DMS53 (cell line): ENCODE measurements at regions not wholly inside any gene's neighbourhood (a gene's known extent, or its start where the extent isn't known, plus 50 kb on each side); places are given as distances from the start of the nearest gene placed in this dataset.
A peak's percentile ranks its signal among the peaks of the same experiment; 100 is the strongest.

Experiments
- DNase-seq: peaks from one replicate; lab custom pipeline; 2025; lab: John Stamatoyannopoulos, UW

- DNase-seq = no peak
Observed at GRCh38 chr3:74507691-74508090, 106.8 kb downstream of the CNTN3 start.

DNA sequence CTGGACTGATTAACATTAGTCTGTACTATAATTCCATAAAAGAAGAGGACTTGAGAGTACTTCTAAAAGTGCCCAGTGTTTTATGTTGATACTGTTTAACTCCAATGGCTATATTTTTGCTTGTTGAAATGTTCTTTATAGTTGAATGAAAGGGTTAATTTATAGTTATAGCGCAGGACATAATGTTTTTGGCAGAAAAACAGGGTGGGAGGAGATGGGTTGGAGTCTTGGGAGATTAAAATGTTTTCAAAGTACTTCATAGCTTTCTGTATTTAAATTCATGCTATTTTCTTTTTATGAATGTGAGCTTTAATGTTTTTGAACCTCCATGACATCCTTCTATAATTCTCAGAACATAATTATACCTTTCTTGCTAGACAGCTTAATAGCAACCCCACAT is 108.2 kb downstream of the CNTN3 start:
- DNase-seq = no peak

- no peak for DNase-seq
Observed at GRCh38 chr3:74501007-74501406, 113.5 kb downstream of the CNTN3 start.

GRCh38 chr3:74500257-74500656 is 114.2 kb downstream of the CNTN3 start:
- no peak for DNase-seq

- DNase-seq = no peak
Observed at GRCh38 chr3:74491874-74492273, 122.6 kb downstream of the CNTN3 start.

- no peak for DNase-seq
Observed at GRCh38 chr3:74489050-74489792, 125.2 kb downstream of the CNTN3 start.

GRCh38 chr3:74479915-74480314 is 134.5 kb downstream of the CNTN3 start:
- DNase-seq = no peak

GRCh38 chr3:74470313-74470712 is 144.1 kb downstream of the CNTN3 start:
- DNase-seq = no peak

DNA sequence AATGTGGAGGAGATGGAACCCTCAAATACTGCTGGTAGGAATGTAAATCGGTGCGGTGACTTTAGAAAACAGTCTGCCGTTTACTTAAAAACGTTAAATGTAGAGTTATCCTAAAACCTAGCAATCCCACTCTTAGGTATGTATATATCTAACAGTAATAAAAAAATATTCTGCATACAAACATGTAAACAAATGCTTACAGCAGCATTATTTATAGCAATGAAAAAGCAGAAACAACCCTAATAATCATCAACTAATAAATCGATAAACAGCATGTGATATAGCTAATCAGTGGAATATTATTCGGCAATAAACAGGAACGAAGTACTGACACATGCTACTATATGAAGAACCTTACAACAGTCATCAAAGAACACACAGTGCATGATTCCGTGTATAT is 144.7 kb downstream of the CNTN3 start:
- no peak for DNase-seq

DNA sequence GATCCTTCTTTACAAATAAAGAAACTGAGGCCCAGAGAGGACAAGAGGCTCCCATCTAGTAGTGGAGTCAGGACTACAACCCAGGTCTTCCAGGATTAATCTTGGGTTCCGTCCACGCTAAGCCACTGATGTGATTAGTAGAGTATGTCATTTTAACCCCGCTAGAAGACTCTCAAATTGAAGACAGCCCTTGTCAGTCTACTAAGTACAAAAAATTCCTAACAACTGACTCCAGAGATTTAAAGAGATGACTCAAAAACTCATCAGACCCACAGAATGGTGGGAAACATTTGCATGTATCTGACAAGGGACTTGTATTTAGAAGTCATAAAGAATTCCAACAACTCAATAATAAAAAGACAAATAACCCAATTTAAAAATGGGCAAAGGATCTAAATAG is 145.3 kb downstream of the CNTN3 start:
- no peak for DNase-seq

DNA sequence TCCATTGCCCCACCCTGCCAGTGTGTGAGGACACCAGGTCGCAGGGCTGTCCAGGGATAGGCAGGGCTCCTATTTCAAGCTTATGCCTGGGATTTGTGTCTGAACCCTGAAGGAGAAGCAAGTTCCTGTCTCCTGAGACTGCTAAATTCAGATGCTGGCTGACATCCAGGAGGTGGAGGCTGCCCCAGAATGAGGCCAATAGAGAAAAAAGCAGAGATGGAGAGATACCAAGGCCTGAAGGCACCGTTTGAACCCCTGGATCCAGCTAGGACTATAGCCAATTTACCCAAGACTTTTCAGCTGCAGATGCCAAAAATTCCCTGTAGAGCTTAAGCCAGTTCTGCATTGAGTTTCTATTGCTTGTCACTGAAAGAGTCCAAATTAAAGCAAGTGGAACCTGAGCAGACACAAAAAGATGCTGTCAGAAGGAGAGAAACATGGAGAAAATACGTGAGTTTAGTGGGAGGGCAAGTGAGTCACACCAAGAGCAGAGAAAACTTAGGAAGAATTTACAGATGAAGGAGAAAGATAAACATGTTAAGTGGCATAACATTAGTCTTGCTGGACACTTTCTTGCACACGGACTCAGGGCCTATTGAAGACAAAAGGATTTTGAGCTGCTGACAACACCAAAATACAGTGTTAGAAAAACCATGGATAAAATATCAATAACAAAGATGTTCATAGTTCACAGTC is 148.6 kb downstream of the CNTN3 start:
- no peak for DNase-seq

- peak; percentile 2 for DNase-seq
Observed at GRCh38 chr3:74463515-74463914, 150.9 kb downstream of the CNTN3 start.

DNA sequence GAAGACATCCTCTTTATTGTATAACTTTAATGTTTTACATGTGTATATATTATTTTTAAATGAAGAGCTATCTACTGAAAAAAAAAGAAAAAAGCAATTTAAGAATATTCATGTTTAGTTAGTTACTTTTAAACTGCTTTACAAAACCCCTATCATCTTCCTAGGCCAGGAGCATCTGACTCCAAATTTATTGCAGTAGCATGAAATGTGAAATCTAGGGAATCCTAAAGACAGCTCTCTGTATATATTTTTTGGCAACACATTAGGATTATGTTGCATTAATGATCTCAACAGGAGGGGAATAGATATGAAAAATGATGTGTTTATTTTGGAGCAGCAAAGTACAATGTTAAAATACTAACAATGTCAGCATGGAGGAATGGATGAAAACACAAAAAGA is 158.3 kb downstream of the CNTN3 start:
- no peak for DNase-seq

DNA sequence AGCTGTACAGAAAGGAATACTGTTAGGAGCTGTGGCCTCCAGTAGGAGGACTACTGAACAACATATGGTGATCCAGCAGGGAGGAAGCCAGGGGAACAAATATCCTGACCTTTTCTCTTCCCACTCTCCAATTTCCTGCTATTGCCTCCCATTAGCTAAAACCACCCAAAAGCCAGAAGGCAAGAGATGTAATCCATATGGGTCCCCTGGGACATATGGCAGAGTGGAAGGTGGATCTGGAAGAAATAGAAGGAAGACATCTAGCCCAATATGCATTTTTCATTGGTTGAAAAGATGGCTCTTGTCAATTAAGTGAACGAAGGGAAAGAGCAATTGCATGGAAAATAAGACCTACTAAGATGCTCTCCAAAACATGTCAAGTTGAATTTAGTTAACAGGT is 167.2 kb downstream of the CNTN3 start:
- no peak for DNase-seq

DNA sequence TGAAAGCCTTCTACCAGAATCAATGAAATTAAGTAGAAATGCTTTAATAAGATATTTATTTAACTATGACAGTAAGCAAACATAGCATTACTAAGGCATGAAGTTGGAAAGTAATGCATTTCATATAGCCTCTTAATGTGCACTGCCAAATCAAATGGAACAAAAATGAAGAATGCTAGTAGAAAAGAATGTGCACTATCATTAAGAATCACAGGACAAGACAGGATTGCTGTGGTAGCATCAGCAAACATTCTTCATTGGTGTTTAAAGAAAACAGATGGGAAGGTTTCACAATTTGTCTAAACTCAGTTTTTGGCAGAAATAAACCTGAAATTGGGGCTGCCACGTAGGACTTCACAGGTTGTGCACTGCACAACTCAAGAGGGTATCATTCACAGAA is 168.9 kb downstream of the CNTN3 start:
- no peak for DNase-seq

- peak; percentile 0 for DNase-seq
Observed at GRCh38 chr3:74443102-74443501, 171.4 kb downstream of the CNTN3 start.

DNA sequence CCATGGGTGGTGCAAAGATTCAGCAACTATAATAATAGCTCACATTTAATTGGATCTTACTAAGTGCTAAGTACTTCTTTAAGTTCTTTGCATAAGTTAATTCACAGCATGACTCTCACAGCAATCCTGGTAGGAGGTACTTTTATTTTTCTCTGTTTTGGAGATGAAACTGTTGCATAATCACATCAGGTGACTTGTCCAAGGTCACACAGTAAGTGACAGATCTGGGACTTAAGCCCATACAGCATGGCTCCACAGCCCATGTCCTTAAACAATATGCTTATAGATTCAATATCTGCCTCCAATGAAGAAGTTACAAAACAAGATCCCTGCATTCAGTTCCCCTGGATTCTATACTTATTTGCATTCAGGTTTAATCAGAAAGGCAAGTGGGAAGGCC is 171.8 kb downstream of the CNTN3 start:
- no peak for DNase-seq

DNA sequence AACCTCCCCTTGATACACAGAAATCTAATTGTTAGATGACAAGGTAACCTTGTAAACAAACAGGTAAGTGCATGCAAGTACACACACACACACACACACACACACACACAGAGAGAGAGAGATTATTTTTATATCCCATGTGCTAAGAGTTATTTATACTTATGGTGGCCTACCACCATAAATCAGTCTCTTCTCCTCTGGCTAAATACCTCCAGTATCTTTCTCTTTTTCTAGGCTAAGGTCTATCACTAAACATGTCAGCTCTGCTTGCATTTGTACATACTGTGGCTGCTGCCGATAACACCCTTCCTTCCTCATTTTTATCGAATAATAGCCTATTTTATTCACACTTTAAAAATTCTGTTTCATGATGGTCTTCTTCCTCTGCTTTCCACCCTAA is 172.4 kb downstream of the CNTN3 start:
- DNase-seq = no peak

GRCh38 chr3:74436184-74436583 is 178.3 kb downstream of the CNTN3 start:
- no peak for DNase-seq

- no peak for DNase-seq
Observed at GRCh38 chr3:74435631-74436030, 178.8 kb downstream of the CNTN3 start.

GRCh38 chr3:74434406-74434805 is 180.1 kb downstream of the CNTN3 start:
- no peak for DNase-seq

GRCh38 chr3:74426571-74426970 is 187.9 kb downstream of the CNTN3 start:
- no peak for DNase-seq

GRCh38 chr3:74423867-74424266 is 190.6 kb downstream of the CNTN3 start:
- DNase-seq = no peak
